Spleen (tissue), 11 donors: ENCODE measurements at regions not wholly inside any gene's neighbourhood (a gene's known extent, or its start where the extent isn't known, plus 50 kb on each side); places are given as distances from the start of the nearest gene placed in this dataset.

Experiments
- DNase-seq: peaks from one replicate; pipeline ENCODE4 v3.0.0-alpha.2; 2020
- H3K27ac ChIP-seq, 8 donors: fragments of 200-600 bp; sonication (generic) in 7 of 8; 1 replicate in 4 of 8; 2 replicates in 4 of 8; pipeline versions ENCODE4 v1.5.0 to v1.8.0; 2016 to 2021; ENCODE audit warnings: inconsistent platforms in 4 of 8, mild to moderate bottlenecking in 4 of 8, moderate library complexity in 1 of 8
- H3K27me3 ChIP-seq, 7 donors: fragments of 200-600 bp; sonication (generic) in 6 of 7; replicated peaks in 1 of 7; 1 replicate in 4 of 7; 2 replicates in 3 of 7; pipeline versions ENCODE4 v1.5.0 to v1.8.0; 2016 to 2021; ENCODE audit warnings: inconsistent platforms in 3 of 7, mild to moderate bottlenecking in 1 of 7
- H3K36me3 ChIP-seq, 6 donors: fragments of 200-600 bp; sonication (generic) in 5 of 6; 1 replicate in 4 of 6; 2 replicates in 2 of 6; pipeline versions ENCODE4 v1.5.0 to v1.8.0; 2016 to 2021; ENCODE audit warnings: inconsistent platforms in 2 of 6
- H3K4me1 ChIP-seq, 6 donors: fragments of 200-600 bp; sonication (generic) in 5 of 6; 1 replicate in 3 of 6; 2 replicates in 3 of 6; pipeline versions ENCODE4 v1.5.0 to v1.8.0; 2016 to 2021; ENCODE audit warnings: inconsistent platforms in 3 of 6
- H3K4me3 ChIP-seq, 8 donors: fragments of 200-600 bp; sonication (generic) in 7 of 8; 1 replicate in 4 of 8; 2 replicates in 4 of 8; pipeline versions ENCODE4 v1.5.0 to v1.8.0; 2016 to 2021; ENCODE audit warnings: inconsistent platforms in 4 of 8, mild to moderate bottlenecking in 4 of 8, moderate library complexity in 2 of 8
- H3K9me3 ChIP-seq, 8 donors: fragments of 200-600 bp; sonication (generic) in 7 of 8; 1 replicate in 4 of 8; 2 replicates in 4 of 8; pipeline versions ENCODE4 v1.5.0 to v1.8.0; 2016 to 2021; ENCODE audit warnings: inconsistent platforms in 4 of 8
- CTCF ChIP-seq, 11 experiments: fragments of 200-600 bp in 7 of 11; fragments of 450-650 bp in 4 of 11; sonication (generic) in 4 of 11; IDR thresholded peaks in 8 of 11; conservative IDR thresholded peaks in 3 of 11; 1 replicate in 7 of 11; 2 replicates in 4 of 11; pipeline versions ENCODE4 v1.4.0 to v1.8.0; 2016 to 2021; ENCODE audit warnings: antibody characterized with exemption in 11 of 11, inconsistent platforms in 4 of 11, mild to moderate bottlenecking in 1 of 11
- POLR2A ChIP-seq, 3 donors: fragments of 450-650 bp; IDR thresholded peaks; one replicate each; pipeline ENCODE4 v1.5.1; 2017; ENCODE audit warnings: antibody characterized with exemption in 3 of 3, mild to moderate bottlenecking in 1 of 3
- POLR2AphosphoS5 ChIP-seq, 3 donors: sonication (generic); formaldehyde crosslinking; IDR thresholded peaks; one replicate each; pipeline ENCODE4 v1.5.1; 2017; ENCODE audit warnings: antibody characterized with exemption in 3 of 3
- WGBS, 5 donors: extraction: QIAGEN DNeasy Blood & Tissue Kit in 3 of 5; methylation state at CpG; one replicate each; pipeline versions ENCODE4 v1.1.5 to v1.1.7; 2013 to 2018; 5-methylcytosine and 5-hydroxymethylcytosine counted together
- intact Hi-C: fragments of 100-400 bp; cut with DNase I; formaldehyde crosslinking; loops from one replicate; pipeline ENCODE4 v1.15.0; 2023; ENCODE audit warnings: low total_unique reads
- donor health status: healthy with polysubstance abuse.
- donor health status: DM: no; HTN: no; CAD: no; lungs with moderate emphysema.
- donor health status: DM: no; HTN: no; CAD: no.
- donor health status: Bipolar disorder and iron deficiency.
- donor health status: healthy.
- donor health status: DM: no; HTN: no; CAD: no.
- donor health status: DM: yes; HTN: yes; CAD: no.

DNA sequence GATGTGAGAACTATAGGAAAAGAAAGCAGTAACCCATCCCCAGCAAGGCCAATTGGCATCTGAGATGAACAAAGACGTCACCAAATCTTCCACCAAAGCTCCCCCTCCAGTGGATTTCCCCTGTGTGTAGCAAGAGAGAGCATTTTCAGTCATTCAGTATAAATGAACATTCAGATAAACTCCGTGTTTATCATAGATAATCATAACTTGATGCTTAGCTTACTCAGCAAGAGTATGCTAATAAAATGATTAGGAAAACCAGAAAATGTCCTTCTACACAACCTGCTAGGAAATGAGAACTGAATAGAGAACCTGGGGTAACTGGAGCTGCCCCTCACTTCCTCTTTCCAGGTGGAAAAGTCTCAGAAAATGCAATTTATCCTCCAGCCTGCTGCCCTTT, 198.0 kb upstream of the CCDC150 start:
- 50 to 70% (median 63%) methylated on average over 2 of the region's 2 CpGs for WGBS, 5 donors
- TF ChIP-seq POLR2A (IDR thresholded peaks at IDR 0.05) (no peak), CTCF (IDR thresholded peaks at IDR 0.05 in 8 of 11, conservative IDR thresholded peaks at IDR 0.05 in 3 of 11) (no peak), POLR2AphosphoS5 (IDR thresholded peaks at IDR 0.05) (no peak)
- no peaks in the 10 kb centered on the region for H3K4me1 ChIP-seq
- no peak overlapping the region for H3K27ac ChIP-seq
- DNase-seq: no peak
- no peaks in the 10 kb centered on the region for H3K9me3 ChIP-seq
- intact Hi-C loops: no loop called here
- H3K36me3 ChIP-seq: no peaks in the 10 kb centered on the region
- H3K4me3 ChIP-seq: no peak overlapping the region
- H3K27me3 ChIP-seq: no peaks in the 10 kb centered on the region

GRCh38 chr2:196442211-196442610, 197.3 kb upstream of the CCDC150 start:
- no peak overlapping the region for H3K4me3 ChIP-seq
- H3K27me3 ChIP-seq: no peaks in the 10 kb centered on the region
- H3K36me3 ChIP-seq: no peaks in the 10 kb centered on the region
- TF ChIP-seq POLR2AphosphoS5 (IDR thresholded peaks at IDR 0.05): no peak
- TF ChIP-seq POLR2A (IDR thresholded peaks at IDR 0.05): no peak
- TF ChIP-seq CTCF (IDR thresholded peaks at IDR 0.05 in 8 of 11, conservative IDR thresholded peaks at IDR 0.05 in 3 of 11): no peak
- H3K27ac ChIP-seq: no peak overlapping the region
- H3K4me1 ChIP-seq: no peaks in the 10 kb centered on the region
- no peak for DNase-seq
- no peaks in the 10 kb centered on the region for H3K9me3 ChIP-seq
- intact Hi-C loops: no loop called here

GRCh38 chr2:196444442-196444841, 195.1 kb upstream of the CCDC150 start:
- no peaks in the 10 kb centered on the region for H3K4me1 ChIP-seq
- WGBS, 5 donors: 87 to 98% (median 90%) methylated on average over 1 of the region's 1 CpG
- H3K27me3 ChIP-seq: no peaks in the 10 kb centered on the region
- DNase-seq: no peak
- H3K4me3 ChIP-seq: no peak overlapping the region
- intact Hi-C loops: no loop called here
- H3K27ac ChIP-seq: no peak overlapping the region
- TF ChIP-seq CTCF (IDR thresholded peaks at IDR 0.05 in 8 of 11, conservative IDR thresholded peaks at IDR 0.05 in 3 of 11): no peak
- TF ChIP-seq POLR2AphosphoS5 (IDR thresholded peaks at IDR 0.05): no peak
- no peak for TF ChIP-seq POLR2A (IDR thresholded peaks at IDR 0.05)
- no peaks in the 10 kb centered on the region for H3K9me3 ChIP-seq
- H3K36me3 ChIP-seq: no peaks in the 10 kb centered on the region

DNA sequence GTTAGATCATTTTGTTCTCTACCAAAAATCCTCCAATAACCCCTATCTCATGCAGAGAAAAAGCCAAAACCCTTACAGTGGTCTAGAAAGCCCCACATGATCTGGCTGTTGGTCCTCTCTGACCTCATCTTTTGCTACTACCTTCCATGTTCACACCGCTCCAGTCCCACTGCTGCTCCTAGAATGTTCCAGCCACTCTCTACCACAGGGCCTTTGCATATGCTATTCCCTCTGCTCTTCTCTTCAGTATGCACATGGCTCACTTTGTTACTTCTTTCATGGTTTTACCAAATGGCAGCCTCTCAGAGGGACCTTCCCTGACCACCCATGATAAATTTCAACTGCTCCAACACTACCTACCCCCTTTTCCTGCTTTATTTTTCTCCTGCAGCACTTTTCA, 193.5 kb upstream of the CCDC150 start:
- TF ChIP-seq CTCF (IDR thresholded peaks at IDR 0.05 in 8 of 11, conservative IDR thresholded peaks at IDR 0.05 in 3 of 11) (no peak), POLR2A (IDR thresholded peaks at IDR 0.05) (no peak), POLR2AphosphoS5 (IDR thresholded peaks at IDR 0.05) (no peak)
- WGBS, 5 donors: 92 to 100% (median 96%) methylated on average over 1 of the region's 1 CpG
- intact Hi-C loops: no loop called here
- Histone ChIP-seq H3K9me3 (no peaks in the 10 kb centered on the region), H3K4me1 (no peaks in the 10 kb centered on the region), H3K4me3 (no peak overlapping the region), H3K27me3 (no peaks in the 10 kb centered on the region), H3K36me3 (no peaks in the 10 kb centered on the region), H3K27ac (no peak overlapping the region)
- DNase-seq: no peak
